ENCODE measurements at regions not wholly inside any gene's neighbourhood (a gene's known extent, or its start where the extent isn't known, plus 50 kb on each side); places are given as distances from the start of the nearest gene placed in this dataset.
A peak's percentile ranks its signal among the peaks of the same experiment; 100 is the strongest.

DNA sequence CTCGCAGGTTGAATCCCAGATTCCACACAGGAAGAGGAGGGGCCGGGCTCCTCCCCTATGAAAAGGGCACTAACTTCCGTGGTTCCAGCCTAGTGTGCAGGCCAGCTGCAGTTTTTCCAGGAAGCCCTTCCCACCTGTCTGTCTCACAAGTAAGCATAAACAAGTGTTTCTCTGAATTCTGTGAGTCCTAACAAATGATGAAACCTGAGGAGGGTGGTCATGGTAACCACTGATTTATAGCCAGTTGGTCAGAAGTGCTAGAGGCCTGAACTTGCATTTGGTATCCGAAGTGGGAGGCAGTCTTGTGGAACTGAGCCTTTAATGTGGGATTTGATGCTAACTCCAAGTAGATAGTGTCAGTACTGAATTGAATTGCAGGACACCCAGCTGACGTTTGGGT lies 54.7 kb upstream of the STEAP4 start:
- Histone ChIP-seq H3K9me3 (ENCODE audit: insufficient read depth in 2 of 2, low read depth in 1 of 2, low read length in 1 of 2) (no peaks in the 10 kb centered on the region), H3K36me3 (ENCODE audit: control insufficient read depth in 2 of 4, insufficient read depth in 4 of 4, low read length in 3 of 4) (no peaks in the 10 kb centered on the region), H3K4ac (replicated peaks; ENCODE audit: insufficient read length, low read depth, low read length) (no peak overlapping the region), H3K14ac (ENCODE audit: insufficient read length) (no peak overlapping the region), H2AFZ (ENCODE audit: low read length) (0 out of 2 replicates have a peak overlapping the region, but pooled peaks have one; percentile 48), H2BK120ac (replicated peaks; ENCODE audit: low read depth, low read length) (no peak overlapping the region), H3K23ac (ENCODE audit: insufficient read length) (no peak overlapping the region), H3K79me2 (ENCODE audit: control insufficient read depth in 1 of 2, insufficient read depth in 2 of 2, low read length in 2 of 2) (no peaks in the 10 kb centered on the region), H3K56ac (replicated peaks; ENCODE audit: insufficient read length, low read depth, low read length) (no peak overlapping the region), H3K4me2 (ENCODE audit: insufficient read depth in 1 of 2, low read depth in 2 of 2, low read length in 2 of 2) (no peak overlapping the region), H2AK5ac (ENCODE audit: low read depth, low read length) (no peak overlapping the region), H3K23me2 (ENCODE audit: low read depth, low read length) (no peaks in the 10 kb centered on the region; the same call in 1 of the 2 replicates), H2BK12ac (ENCODE audit: low read depth, low read length) (no peak overlapping the region), H2BK20ac (ENCODE audit: low read length) (0 out of 2 replicates have a peak overlapping the region, but pooled peaks have one; percentile 25), H3K4me3 (ENCODE audit: extremely low read depth in 1 of 4, insufficient read depth in 2 of 4, low read depth in 3 of 4, low read length in 4 of 4) (no peak overlapping the region), H4K8ac (ENCODE audit: extremely low read depth, insufficient read depth, low read length) (no peak overlapping the region), H2BK15ac (ENCODE audit: low read length) (no peak overlapping the region), H3K18ac (ENCODE audit: extremely low read depth, low read length) (no peak overlapping the region), H4K91ac (replicated peaks; ENCODE audit: insufficient read length, low read length) (no peak overlapping the region), H3K79me1 (ENCODE audit: low read depth, low read length) (no peaks in the 10 kb centered on the region), H4K5ac (ENCODE audit: insufficient read length, low read depth, low read length) (no peak overlapping the region), H2BK5ac (ENCODE audit: low read depth, low read length) (no peak overlapping the region), H4K20me1 (replicated peaks in 1 of 2; ENCODE audit: control insufficient read depth in 1 of 2, insufficient read depth in 2 of 2, low read length in 2 of 2) (no peaks in the 10 kb centered on the region), H3K9ac (replicated peaks in 1 of 4; ENCODE audit: extremely low read depth in 1 of 4, low read depth in 3 of 4, low read length in 3 of 4) (no peak overlapping the region), H3K27me3 (replicated peaks in 1 of 4; ENCODE audit: control insufficient read depth in 3 of 4, extremely low read depth in 1 of 4, insufficient read depth in 3 of 4, low read length in 3 of 4) (no peaks in the 10 kb centered on the region), H3K27ac (ENCODE audit: low read depth, low read length) (no peak overlapping the region), H3K4me1 (replicated peaks in 1 of 4; ENCODE audit: control insufficient read depth in 3 of 4, insufficient read depth in 4 of 4, low read length in 3 of 4) (peaks cover 0 to 3% (median 0%) of the 10 kb centered on the region in 4 experiments; a peak in 1 of 7 replicates)
- WGBS, 2 experiments (ENCODE audit: extremely low coverage in 1 of 2, insufficient coverage in 1 of 2, insufficient read length in 1 of 2, insufficient replicate concordance in 2 of 2, low coverage in 1 of 2, low lambda C conversion rate in 2 of 2, missing lambda C conversion rate in 1 of 2) = 89% methylated on average over 5 of the region's 5 CpGs; no CpG with 5 or more reads in 1 of the 2 experiments
- POLR2A ChIA-PET (ENCODE audit: partially characterized antibody) = no interaction called here
- DNase-seq (ENCODE audit: low read depth in 1 of 2, low spot score in 2 of 2) (no peak), FAIRE-seq (no peak)
- CTCF ChIA-PET (ENCODE audit: partially characterized antibody) = interaction anchor here (0.6 to 5.4 kb wide), 5 partner anchors 9 to 398 kb away, joined by 3 to 38 read pairs (median 5); partner anchors contain the start of gene STEAP4
- no peak for TF ChIP-seq RFX5 (IDR thresholded peaks at IDR 0.05; ENCODE audit: borderline replicate concordance, low read depth, low read length)
- no peak for TF ChIP-seq KDM4A (IDR thresholded peaks at IDR 0.05; ENCODE audit: low read depth, low read length, severe bottlenecking)
- no peak for TF ChIP-seq HDAC2 (IDR thresholded peaks at IDR 0.05; ENCODE audit: borderline replicate concordance in 1 of 2, low read depth in 2 of 2, low read length in 2 of 2)
- no peak for TF ChIP-seq YY1 (IDR thresholded peaks at IDR 0.05; ENCODE audit: low read depth, low read length)
- TF ChIP-seq, protein P1, sequence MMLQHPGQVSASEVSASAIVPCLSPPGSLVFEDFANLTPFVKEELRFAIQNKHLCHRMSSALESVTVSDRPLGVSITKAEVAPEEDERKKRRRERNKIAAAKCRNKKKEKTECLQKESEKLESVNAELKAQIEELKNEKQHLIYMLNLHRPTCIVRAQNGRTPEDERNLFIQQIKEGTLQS (IDR thresholded peaks at IDR 0.05; ENCODE audit: insufficient read depth, low read depth, low read length) = no peak
- TF ChIP-seq KDM1A (IDR thresholded peaks at IDR 0.05; ENCODE audit: borderline replicate concordance, low read length) = no peak
- TF ChIP-seq CBX8 (IDR thresholded peaks at IDR 0.05; ENCODE audit: borderline replicate concordance, low read depth, low read length) = no peak
